GM18867 (cell line): ENCODE measurements at regions not wholly inside any gene's neighbourhood (a gene's known extent, or its start where the extent isn't known, plus 50 kb on each side); places are given as distances from the start of the nearest gene placed in this dataset.
A peak's percentile ranks its signal among the peaks of the same experiment; 100 is the strongest.

Source experiments
- ATAC-seq: cut with Tn5 transposase; IDR thresholded peaks from one replicate; pipeline ENCODE4 v1.9.1; 2021; ENCODE audit warnings: mild to moderate bottlenecking, moderate library complexity; ENCODE audit not compliant: unreplicated experiment

GRCh38 chr19:16000024-16000663, 51.3 kb downstream of the OR10H4 start:
- no peak for ATAC-seq

DNA sequence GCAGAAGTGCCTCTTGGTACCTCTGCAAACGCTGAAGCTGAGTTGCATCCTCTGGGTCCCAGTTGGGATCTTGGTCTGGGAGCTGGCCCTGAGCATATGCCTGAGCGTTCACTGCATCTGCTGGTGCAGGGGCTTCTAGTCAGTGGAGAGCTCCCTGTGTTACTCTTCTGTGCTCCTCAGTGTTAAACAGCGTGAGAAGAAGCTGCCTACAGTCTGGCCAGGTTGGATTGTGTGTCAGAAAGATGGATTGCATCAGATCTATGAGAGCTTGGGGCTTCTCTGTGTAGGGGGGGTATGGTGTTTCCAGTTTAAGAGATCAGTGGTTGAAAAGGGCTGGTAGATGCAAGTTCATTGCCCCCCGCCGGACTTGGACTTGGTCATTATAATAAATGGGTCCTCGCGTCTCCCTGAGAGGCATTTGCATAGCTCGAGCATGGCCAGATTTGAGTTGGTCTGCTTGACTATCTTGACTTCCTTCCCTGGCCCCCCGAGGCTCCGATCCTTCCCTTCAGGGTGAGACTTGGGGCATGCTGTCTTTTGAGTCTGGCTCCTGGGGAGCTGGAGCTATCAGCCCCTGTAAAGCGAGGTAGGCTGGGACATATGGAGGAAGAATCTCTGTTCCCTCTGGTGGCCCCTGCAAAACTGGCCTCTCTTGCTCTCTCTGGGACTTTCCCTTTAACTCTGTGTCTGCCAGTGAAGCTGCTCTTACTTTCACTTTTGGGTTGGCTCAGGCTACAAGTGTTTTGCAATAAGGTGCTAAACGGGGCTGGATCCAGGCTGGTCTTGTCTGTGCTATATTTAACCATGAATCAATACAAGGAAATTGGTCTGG, 52.9 kb downstream of the OR10H4 start:
- ATAC-seq: peak; percentile 46

DNA sequence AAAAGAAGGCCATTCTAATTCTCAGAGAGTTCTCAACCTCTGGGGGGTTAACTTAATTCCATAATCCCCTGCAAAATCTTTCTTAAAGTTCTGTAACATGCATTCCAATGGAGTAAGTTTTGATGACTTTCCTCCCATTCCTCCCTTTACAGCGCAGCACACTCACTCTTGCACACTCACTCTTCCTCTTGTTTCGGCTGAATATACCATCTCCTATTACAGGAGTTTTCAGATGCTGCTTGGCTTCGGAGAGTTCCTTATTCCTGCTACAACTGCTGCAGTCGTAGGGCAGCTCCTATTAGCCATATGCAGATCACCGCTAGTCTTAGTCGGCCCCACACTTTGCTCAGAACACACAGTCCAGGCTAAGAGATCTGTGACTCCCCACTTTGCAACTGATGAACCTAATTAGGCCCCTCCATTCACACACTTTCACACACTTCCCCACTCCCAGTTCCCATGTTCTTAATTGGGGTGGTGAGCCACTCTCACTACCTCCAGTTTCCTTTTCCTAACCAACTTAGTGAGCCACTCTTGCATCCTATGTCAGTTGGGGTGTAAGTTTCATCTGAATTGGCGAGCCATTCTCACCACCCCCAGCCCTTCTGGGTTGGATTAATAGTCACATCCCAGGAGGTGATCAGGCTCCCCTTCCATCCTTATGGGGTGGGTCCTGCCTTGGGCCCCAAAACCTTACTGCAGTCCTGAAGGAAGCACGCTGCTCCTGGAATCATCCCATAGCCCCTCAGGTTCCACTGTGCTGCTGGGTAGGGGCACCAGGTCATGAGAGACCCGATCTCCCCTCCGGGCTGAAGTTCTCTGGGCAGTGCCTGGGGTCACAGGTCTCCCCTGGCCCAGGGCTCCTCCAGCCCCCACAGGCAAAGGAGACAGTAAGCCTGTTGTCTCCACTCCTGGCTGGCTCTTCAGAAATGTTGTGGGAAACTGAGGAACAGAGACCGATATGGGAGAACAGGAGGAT, 53.9 kb downstream of the OR10H4 start:
- ATAC-seq: no peak

GRCh38 chr19:16003391-16003790, 54.6 kb downstream of the OR10H4 start:
- no peak for ATAC-seq

GRCh38 chr19:16005925-16006324, 57.1 kb downstream of the OR10H4 start:
- ATAC-seq: no peak

DNA sequence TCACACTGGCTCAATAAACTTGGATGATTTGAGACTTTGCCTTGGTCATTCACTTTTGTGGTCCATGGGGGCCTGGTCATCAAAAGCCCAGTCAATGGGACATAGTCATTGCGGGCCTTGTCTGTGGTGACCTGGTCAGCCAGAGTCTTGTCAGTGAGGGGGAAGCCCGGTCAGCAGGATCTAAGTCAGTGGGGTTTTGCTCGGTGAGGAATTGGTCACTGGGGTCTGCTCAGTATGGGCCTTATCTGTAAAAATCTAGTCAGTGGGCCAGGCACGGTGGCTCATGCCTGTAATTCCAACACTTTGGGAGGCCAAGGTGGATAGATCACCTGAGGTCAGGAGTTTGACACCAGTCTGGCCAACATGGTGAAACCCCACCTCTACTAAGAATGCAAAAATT, 63.7 kb upstream of the TPM4 start:
- no peak for ATAC-seq

- ATAC-seq: no peak
Measured at GRCh38 chr19:16013181-16013850, 63.0 kb upstream of the TPM4 start.

DNA sequence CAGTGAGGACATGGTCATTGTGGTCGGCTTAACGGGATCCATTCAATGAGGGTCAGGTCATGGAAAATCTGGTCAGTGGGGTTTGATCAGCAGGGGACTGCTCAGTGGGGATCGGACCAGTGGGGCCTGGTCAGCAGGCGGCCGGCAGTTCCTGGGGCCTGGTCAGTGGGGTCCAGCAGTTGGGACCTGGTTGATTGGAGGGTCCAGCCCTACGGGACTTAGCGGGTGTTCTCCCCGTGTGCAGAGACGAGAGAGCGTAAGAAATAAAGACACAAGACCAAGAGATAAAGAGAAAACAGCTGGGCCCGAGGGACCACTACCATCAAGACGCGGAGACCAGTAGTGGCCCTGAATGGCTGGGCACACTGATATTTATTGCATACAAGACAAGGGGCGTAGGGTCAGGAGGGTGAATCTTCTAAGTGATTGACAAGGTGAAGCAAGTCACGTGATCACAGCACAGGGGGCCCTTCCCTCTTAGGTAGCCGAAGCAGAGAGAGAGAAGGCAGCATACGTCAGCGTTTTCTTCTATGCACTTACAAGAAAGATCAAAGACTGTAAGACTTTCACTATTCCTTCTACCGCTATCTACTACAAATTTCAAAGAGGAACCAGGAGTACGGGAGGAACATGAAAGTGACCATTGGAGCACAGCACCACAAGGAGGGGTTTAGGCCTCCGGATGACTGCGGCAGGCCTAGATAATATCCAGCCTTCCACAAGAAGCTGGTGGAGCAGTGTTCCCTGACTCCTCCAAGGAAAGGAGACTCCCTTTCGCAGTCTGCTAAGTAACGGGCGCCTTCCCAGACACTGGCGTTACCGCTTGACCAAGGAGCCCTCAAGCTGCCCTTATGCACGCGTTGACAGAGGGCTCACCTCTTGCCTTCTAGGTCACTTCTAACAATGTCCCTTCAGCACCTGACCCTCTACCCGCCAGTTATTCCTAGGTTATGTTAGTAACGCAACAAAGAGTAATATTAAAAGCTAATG, 62.1 kb upstream of the TPM4 start:
- ATAC-seq: no peak

- ATAC-seq: no peak
Measured at GRCh38 chr19:16014923-16015804, 61.1 kb upstream of the TPM4 start.

- no peak for ATAC-seq
Measured at GRCh38 chr19:16015805-16016173, 60.5 kb upstream of the TPM4 start.

GRCh38 chr19:16016226-16017137, 59.8 kb upstream of the TPM4 start:
- ATAC-seq: no peak

DNA sequence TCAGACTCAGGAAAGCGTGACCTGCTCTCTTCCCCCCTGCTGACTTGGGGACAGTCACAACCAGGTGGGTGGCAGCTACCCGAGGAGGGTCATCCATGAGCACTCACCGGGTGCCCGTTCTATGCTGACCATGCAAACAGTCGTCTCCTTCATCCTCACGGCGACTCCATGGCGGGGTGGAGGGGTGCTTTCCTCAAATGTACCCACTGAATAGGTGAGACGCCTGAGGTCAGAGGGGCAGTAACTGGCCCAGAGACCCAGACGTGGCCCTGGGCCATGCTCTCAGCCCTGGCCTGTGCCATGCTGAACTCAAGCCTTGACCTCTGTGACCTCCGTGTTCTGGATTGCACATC, 59.2 kb upstream of the TPM4 start:
- no peak for ATAC-seq

DNA sequence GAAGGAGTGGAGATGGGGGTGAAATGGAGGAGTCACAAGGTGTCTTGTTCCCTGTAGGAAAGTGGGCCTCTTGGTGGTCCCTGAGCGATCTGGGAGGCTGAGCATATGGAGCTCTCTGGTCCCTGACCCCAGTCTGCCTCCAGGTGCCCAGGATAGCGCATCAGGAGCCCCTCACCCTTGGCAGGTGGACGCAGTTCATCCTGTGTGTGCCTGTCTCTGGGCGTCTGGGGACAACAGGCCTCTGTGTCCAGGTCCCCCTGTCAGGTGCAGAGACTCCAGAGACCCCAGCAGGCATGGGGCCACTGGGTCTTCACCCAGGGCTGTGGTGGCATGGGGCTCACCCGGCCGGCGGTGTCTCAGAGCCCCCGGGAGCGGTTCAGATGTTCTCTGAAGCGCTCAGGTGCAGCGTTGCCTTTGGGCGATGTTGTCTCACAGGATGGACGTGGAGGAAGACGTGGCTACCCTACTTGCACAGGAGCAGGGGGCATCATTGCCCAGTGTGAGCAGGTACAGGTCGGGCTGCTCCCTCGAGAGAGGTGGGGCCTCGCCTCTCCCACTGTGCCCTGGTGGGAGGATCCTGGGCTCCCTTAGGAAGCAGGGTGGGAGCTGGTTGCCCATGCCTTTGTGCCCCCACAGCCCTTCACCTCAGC, 58.1 kb upstream of the TPM4 start:
- no peak for ATAC-seq

GRCh38 chr19:16018801-16019551, 57.3 kb upstream of the TPM4 start:
- ATAC-seq: no peak

GRCh38 chr19:16019691-16020448, 56.4 kb upstream of the TPM4 start:
- ATAC-seq: no peak

GRCh38 chr19:16021796-16022195, 54.5 kb upstream of the TPM4 start:
- ATAC-seq: no peak
